ENCODE measurements at regions not wholly inside any gene's neighbourhood (a gene's known extent, or its start where the extent isn't known, plus 50 kb on each side); places are given as distances from the start of the nearest gene placed in this dataset.

DNA sequence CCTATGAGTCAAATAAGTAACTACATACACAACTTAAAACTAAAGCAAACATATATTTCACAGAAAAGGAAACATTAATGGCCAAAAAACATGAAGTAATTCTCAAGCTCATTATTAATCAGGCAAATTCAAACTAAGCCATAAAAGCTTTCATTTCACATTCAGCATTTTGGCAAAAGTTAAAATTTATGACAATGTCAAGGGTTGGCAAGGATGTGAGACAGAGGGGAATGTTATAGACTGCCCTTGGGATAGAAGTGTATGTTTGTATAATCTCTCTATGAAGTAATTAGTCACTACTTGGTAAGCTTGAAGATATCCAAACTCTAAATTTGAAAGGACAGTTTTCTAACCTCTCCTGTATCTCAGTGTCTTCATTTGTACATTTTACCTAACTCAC, 539.4 kb downstream of the RIT2 start:
- no peak for DNase-seq (ENCODE audit: extremely low spot score, insufficient read length, low read depth)
- no peak for FAIRE-seq

DNA sequence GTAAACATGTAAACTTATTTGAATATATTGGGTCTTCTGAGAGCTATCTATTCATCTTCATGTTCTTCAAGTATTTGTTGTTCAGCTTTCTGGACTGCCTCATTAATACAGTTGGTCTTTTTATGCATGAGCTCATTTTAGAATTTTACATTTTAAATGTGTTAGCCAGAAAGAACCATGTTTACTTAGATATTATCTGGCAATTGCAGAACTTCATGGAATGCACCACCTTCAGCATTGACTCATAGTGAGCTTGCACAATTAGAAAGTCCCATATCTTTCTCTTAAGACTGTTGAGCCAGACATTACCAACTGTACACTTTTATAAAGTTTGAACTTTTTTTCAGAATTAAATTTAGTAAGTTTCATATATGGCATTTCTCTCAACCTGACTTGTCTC, 536.7 kb downstream of the RIT2 start:
- FAIRE-seq (no peak), DNase-seq (ENCODE audit: extremely low spot score, insufficient read length, low read depth) (no peak)

DNA sequence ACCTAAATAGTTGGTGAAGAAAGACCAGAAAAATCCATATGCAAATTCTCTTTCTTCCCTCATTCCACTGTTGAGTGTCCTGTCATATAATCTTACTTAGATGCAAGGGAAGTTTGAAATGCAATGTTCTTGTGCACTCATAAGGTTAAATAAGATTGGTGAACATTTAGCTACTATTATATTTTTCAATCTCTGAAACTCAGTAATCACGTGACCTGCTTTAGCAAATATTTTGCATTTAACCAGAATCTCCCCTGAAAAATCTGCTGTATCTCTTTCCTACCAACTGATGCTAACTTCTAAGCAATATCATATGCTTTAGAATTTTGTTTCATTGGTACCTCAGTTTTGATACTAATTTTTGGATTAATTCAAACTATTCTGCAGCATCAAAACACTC, 533.2 kb downstream of the RIT2 start:
- DNase-seq (ENCODE audit: extremely low spot score, insufficient read length, low read depth) (no peak), FAIRE-seq (no peak)

DNA sequence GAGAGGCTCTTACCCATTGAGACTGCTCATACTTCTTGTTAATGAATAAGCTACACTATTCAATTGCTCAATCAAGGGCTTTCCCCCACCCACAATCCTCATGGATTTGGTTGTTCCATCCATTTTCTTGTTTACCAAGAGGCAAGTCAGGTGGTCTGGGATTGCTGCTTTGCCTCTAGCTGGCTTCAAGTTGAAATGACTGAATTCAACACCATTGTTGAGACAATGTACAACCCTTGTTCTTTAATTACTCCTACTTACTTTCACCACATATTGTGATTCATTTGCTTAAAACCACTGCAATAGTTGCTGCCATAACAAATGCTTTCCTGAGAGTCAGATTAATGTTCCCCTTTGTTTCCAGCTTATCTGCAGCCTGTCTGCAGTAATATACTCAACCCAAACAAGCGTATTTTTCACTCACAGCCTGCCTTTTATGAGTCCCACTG, 532.2 kb downstream of the RIT2 start:
- FAIRE-seq (no peak), DNase-seq (ENCODE audit: extremely low spot score, insufficient read length, low read depth) (no peak)

DNA sequence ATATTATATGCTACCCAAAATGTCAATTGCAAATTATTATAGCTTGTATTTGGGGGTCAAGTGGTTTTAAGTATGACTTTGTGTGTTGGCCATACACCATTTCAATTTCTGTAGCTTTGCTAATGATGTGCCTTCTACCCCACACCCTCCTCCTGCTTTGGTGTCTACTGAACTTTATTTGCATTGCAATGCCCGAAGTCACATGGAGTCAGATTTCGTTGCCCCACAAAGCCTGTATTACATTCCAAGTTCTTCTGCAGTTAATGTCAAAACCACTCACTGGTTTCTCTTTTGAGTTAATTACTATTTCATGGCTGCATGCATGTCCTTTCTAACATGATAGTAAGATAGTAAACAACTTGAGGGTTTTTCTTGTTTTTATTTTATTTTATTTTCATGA, 528.9 kb downstream of the RIT2 start:
- no peak for FAIRE-seq

DNA sequence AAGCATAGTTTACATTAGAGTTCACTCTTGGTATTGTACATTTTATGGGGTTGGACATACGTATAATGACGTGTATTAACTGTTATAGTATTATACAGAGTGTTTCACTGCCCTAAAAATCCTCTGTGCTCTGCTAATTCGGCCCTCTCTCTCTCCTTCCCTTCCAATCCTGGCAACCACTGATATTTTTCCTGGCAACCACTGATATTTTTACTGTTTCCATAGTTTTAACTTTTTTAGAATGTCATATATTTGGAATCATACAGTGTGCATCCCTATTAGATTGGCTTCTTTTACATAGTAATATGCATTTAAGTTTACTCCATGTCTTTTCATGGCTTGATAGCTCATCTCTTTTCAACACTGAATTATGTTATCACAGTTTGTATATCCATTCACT, 526.7 kb downstream of the RIT2 start:
- no peak for FAIRE-seq
- no peak for DNase-seq (ENCODE audit: extremely low spot score, insufficient read length, low read depth)

More for the DNA sequence above, 528.9 kb downstream of the RIT2 start:
- DNase-seq (ENCODE audit: extremely low spot score, insufficient read length, low read depth): no peak

DNA sequence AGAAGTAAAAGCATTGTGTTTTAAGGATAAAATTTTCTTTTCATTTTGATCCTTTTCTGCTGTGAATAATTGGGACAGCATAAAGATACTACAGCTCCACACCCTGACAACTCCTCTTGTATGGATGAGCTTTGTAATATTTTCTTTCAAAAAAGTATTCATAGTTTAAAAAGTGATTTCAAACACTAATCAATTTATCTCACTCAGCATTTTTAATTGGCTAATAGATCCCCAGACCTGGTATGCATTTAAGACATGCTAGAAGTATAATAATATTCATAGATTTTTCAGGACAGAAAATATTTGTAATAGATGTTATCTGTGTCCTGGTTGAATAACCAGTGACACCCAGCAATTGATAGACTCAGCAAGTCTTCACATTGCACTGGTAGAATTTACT, 510.7 kb downstream of the RIT2 start:
- FAIRE-seq: no peak
- DNase-seq (ENCODE audit: extremely low spot score, insufficient read length, low read depth): no peak

DNA sequence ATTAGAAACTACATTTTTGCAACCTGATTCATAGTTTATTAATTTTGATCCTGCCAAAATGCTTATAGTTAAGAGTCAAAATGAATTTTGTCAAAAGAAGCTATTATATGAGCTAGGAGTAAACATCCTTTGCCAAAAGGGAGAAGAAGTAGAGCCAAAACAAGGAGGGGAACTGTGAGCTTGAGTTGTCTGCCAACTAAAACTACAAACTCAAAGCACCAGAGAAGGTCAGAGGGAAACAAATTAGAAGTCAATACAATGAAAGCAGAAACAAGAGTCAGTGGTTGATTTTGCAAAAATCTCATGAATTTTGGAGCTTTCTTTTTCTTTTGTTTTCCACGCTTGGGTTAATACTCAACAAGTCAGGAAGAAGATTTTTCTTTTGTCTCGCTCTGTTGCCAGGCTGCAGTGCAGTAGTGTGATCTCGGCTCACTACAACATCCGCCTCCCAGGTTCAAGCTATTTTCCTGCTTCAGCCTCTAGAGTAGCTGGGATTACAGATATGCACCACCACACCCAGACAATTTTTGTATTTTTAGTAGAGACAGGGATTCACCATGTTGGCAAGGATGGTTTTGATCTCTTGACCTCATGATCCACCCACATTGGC, 508.5 kb downstream of the RIT2 start:
- FAIRE-seq (no peak), DNase-seq (ENCODE audit: extremely low spot score, insufficient read length, low read depth) (no peak)

DNA sequence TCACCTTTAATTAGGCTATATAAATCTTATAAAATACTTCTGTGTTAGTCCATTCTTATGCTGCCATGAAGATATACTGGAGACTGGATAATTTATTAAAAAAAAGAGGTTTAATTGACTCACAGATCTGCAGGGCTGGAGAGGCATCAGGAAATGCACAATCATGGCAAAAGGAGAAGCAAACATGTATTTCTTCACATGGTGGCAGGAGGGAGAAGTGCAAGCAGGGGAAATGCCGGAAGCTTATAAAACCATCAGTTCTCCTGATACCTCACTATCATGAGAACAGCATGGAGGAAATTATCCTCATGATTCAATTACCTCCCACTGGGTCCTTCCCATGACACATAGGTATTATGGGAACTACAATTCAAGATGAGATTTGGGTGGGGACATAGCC, 504.4 kb downstream of the RIT2 start:
- FAIRE-seq: no peak
- no peak for DNase-seq (ENCODE audit: extremely low spot score, insufficient read length, low read depth)

DNA sequence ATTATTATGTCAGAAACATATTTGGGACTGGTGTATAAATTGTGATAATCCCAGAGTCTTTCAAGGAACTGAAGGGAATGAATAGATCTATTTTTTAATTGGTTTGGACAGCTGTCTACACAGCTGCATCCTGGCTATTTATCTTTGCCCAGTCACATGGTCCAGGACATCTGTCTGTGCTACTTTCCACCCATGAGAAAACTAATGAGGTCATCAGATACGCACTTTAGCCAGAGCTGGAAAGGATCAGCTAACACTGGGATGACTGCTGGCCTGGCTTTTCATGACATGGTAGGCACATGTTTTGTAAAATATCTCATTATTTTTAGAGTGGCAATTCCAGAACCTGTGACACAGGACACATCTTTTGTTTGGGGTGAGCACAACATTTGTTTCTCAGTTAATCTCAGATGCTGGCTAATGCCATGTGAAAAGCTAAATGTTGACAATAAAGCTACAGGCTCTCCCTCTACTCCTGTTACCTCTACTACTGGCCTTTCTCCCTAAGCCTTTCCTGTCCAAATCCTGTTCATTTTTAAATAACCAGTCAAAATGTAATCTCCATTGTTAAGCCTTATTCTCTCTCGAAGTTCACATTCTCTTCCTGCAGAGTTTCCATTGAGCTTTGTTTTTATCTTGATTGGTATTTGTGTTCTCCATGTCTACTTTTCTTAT, 500.7 kb downstream of the RIT2 start:
- DNase-seq (ENCODE audit: extremely low spot score, insufficient read length, low read depth) (no peak), FAIRE-seq (no peak)

DNA sequence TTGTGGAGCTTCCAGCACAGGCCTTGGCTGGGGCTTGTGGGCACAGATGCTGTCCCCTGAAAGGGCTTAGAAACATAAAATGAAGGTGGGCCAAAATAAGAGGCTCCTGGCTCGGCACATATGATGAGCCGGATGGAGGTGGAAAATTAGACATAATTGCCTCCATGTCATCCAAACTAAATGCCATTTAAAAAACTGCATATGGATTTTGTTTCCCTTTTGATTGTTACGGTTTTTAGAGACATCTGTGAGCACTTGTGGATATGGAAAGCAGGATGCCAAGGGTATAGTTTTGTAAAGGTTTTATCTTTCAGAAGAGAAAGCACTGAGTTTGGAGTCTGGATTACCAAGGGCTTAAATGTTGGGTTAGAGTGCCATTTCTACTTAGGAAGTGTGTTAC, 498.3 kb downstream of the RIT2 start:
- no peak for FAIRE-seq
- DNase-seq (ENCODE audit: extremely low spot score, insufficient read length, low read depth): no peak

DNA sequence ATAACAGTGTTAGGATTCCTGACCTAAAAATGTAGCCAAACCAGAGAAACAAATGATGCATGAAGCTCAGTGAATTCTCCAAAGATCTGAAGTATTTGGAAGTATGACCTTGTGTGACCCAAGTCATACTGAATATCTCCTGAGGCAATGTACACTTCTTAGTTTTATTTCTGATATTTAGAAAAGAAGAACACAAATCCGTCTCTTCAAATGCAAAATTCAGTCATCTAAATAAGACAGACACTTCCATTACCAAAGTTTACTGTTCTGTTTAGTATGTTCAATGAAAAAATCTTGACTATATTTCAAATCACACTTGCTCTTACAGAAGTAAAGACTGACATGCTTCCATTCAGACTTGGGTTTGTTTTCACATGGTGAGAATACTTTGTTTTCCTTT, 495.7 kb downstream of the RIT2 start:
- DNase-seq (ENCODE audit: extremely low spot score, insufficient read length, low read depth): no peak
- FAIRE-seq: no peak

DNA sequence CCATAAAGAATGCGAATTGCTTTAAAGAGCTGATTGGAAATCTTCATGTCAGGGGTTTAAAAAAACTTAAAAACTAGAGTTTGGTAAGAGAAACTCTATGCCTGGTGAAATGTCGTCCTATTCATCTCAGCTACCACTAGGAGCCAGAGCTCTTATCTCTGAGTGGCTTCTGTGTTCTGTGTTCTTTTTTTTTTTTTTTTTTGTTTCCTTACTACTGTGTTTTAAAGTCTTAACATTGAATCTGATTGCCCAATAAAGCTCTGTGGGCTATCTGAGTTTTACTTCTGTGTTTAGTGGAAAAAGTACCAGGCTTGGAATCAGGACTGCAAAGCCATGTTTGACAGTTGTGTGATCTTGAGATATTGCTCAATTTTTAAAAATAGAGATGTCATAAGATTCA, 494.8 kb downstream of the RIT2 start:
- DNase-seq (ENCODE audit: extremely low spot score, insufficient read length, low read depth) (no peak), FAIRE-seq (no peak)

DNA sequence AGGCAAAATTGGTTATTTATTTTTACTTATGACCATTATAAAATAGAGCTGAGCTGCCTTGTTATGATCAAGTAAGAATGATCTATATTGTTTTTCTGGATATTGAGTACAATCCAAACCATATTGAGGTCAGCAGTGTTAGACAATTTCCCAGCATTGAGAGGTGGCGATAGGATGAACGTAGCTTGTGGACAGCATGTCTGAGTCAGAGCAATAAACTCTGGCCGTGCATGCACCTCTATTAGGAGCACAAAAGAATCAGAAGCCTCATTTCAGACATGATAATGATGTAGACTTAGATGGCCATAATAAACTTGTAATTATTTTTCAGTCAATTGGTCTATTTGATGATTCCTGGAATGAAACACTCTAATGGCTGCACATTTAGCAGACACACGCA, 491.6 kb downstream of the RIT2 start:
- FAIRE-seq: no peak
- no peak for DNase-seq (ENCODE audit: extremely low spot score, insufficient read length, low read depth)

DNA sequence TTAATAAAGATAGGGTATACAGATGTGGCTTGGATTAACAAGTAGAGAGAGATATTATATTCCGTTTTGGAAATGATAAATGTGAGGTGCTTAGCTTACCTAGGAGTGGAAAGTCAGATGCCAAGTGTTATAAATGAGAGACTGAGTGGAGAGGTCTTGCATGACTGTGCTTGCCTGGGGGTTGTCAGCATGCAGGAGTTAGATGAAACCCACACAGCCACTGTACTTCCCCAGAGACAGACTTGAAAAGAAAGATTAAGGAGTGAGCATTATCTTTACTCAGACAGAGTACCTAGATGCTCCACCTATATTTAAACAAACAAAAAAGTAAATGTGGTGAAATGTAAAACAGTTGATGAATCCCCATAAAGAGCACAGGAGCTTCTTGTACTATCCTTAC, 482.7 kb downstream of the RIT2 start:
- DNase-seq (ENCODE audit: extremely low spot score, insufficient read length, low read depth): no peak
- no peak for FAIRE-seq

DNA sequence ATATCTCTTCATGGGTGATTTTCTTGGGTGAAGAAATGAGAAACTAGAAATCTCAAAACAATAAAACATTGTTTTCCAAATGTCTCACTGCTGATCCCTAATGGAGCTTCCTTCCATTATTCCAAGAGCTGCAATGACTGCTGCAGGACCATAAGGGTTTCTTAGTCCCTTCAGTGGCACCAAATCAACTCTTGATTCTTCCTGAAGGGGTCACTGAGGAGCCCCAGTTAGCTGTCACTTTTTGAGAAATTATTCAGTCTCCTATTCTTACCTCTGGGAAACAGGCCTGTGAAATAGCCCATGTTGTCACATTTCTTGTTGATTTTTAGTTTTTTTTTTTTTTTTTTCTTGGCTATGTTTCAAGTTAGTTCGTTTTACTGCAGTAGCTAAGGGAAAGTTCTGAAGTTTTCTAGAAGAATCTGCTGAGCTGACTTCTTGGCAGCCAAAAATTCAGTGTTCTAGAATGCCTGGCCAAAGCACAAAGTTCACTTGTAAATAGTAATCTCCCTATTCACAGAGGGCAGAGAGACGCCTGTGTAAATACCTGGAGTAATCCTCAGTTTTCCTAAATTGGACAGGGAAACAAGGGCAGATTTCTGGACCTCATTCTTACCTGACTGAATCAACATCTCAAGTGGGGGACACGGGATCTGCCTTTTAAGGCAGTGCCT, 480.0 kb downstream of the RIT2 start:
- no peak for DNase-seq (ENCODE audit: extremely low spot score, insufficient read length, low read depth)
- no peak for FAIRE-seq

DNA sequence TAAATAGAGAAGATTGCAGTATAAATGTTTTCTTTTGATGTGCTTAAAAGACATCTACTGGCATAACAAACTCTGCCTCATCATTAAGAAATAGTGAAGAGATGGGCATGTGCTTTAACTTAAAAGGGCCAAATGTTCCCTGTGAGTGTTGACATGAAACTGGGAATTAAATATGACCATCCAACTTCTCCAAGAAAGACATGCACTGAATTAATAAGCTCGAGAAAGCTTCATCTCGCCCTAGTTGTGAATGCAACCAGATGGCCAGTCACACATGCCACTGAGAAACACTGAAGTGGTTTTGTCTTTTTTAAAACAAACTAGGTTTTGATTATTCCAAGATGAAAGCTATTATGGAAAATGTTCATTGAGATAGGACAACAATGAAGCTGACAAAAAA, 479.2 kb downstream of the RIT2 start:
- no peak for DNase-seq (ENCODE audit: extremely low spot score, insufficient read length, low read depth)
- no peak for FAIRE-seq

DNA sequence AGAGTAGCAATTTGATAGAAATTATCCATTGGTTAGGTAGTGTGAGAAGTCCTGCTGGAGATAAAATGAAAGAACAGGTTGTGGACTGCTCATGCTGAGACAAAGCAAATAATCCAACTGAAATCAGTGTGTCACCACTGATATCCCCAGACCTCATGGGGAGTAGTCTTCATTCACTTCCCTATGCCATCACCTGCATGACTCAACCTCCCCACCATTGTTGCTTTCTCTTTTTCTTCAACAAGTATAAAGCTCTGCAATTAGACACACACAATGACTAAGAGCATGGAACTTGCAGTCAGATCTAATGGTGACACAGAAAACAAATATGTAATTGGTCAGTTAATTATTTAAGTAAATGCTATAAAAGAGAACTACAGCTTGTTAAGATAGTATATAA, 475.3 kb downstream of the RIT2 start:
- no peak for FAIRE-seq
- DNase-seq (ENCODE audit: extremely low spot score, insufficient read length, low read depth): no peak

DNA sequence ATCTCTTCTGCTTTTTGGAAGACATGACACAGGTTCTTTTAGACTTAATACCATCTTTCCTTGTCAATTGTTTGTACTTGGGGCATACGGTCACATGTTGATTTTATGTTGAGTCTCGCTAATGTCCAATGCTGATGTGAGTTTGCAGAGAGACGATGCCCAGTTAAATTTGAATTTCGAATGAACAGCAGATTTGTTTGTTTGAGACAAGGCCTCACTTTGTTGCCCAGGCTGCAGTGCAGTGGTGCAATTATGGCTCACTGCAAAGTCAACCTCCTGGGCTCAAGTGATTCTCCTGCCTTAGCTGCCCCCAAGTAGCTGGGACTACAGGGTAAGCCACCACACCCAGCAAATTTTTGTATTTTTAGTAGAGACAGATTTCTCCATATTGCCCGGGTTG, 473.5 kb downstream of the RIT2 start:
- FAIRE-seq (no peak), DNase-seq (ENCODE audit: extremely low spot score, insufficient read length, low read depth) (no peak)

DNA sequence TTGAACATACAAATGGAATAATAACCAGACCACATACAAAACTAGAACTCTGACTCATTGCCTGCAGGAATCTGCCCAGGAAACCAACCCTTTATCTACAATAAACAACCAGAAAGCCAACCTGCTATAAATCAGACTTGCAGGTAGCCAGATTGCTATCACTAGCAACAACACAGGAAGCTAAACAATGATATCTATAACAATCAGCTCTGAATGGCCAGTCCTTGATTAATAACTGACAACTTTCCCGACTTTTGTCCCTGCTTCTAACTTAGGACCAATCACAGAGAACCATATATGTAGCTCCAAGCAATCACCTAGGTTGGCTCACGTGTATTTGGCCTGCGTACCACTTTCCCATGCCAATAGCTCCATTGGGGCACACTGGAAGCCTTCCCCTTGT, 470.8 kb downstream of the RIT2 start:
- no peak for FAIRE-seq
- DNase-seq (ENCODE audit: extremely low spot score, insufficient read length, low read depth): no peak

DNA sequence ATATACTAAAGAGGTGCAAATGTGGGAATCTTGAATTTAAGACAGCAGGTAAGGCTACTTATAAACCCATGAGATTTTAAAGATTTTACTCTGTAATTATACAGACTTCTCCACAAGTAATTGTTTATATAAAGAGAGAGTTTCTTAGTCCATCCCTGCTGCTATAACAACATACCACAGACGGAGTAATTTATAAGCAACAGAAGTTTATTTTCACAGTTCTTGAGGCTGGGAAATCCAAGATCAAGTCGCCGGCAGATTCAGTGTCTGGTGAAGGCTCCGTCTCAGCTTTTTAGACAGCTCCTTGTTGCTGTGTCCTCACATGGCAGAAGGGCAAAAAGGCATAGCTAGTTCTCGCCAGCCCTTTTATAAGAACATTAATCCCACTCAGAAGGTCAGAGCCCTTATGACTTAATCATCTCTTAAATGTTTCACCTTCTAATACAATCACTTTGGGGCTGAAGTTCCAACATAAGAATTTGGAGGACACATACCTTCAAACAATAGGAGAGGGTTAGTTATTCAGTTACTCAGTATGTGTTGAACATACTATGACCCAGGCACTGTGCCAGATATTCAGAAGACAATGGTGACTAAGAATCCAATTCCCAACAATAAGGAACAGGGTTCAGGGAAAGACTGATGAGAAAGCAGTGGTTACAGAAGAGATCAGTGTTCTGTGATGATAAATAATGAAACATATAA, 466.0 kb downstream of the RIT2 start:
- FAIRE-seq (no peak), DNase-seq (ENCODE audit: extremely low spot score, insufficient read length, low read depth) (no peak)

Measured in GM18507 (cell line).